ENCODE measurements at regions not wholly inside any gene's neighbourhood (a gene's known extent, or its start where the extent isn't known, plus 50 kb on each side); places are given as distances from the start of the nearest gene placed in this dataset.

DNA sequence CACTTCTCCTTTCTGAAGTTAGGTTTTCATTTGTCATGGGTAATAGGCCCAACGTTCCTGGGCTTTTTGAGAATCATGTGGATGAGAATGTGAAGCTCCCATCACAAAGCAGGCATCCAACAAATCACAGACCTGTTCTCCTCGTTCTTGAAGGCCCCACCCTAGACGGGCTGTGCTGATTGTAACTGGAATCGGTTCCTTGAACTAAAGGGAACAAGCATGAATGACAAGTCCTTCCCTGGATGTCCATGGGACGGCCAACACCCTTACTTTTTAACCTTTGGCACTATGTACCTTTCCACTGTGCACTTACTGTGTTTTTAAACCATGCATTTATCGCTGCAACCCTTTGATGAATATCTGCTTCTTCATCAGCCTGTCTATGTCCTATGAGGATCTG is 438.2 kb downstream of the CD83 start:
- TF ChIP-seq, protein P1, sequence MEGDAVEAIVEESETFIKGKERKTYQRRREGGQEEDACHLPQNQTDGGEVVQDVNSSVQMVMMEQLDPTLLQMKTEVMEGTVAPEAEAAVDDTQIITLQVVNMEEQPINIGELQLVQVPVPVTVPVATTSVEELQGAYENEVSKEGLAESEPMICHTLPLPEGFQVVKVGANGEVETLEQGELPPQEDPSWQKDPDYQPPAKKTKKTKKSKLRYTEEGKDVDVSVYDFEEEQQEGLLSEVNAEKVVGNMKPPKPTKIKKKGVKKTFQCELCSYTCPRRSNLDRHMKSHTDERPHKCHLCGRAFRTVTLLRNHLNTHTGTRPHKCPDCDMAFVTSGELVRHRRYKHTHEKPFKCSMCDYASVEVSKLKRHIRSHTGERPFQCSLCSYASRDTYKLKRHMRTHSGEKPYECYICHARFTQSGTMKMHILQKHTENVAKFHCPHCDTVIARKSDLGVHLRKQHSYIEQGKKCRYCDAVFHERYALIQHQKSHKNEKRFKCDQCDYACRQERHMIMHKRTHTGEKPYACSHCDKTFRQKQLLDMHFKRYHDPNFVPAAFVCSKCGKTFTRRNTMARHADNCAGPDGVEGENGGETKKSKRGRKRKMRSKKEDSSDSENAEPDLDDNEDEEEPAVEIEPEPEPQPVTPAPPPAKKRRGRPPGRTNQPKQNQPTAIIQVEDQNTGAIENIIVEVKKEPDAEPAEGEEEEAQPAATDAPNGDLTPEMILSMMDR (IDR thresholded peaks at IDR 0.05), result no peak
- no peak for TF ChIP-seq EP300 (IDR thresholded peaks at IDR 0.05; ENCODE audit: borderline replicate concordance in 1 of 2, low read depth in 1 of 2, low read length in 1 of 2)
- no peak for TF ChIP-seq YY1 (IDR thresholded peaks at IDR 0.05; ENCODE audit: low read depth)
- TF ChIP-seq, protein P2, sequence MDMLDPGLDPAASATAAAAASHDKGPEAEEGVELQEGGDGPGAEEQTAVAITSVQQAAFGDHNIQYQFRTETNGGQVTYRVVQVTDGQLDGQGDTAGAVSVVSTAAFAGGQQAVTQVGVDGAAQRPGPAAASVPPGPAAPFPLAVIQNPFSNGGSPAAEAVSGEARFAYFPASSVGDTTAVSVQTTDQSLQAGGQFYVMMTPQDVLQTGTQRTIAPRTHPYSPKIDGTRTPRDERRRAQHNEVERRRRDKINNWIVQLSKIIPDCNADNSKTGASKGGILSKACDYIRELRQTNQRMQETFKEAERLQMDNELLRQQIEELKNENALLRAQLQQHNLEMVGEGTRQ (IDR thresholded peaks at IDR 0.05; ENCODE audit: borderline replicate concordance, low read depth, low read length), result no peak
- no peak for TF ChIP-seq RCOR1 (IDR thresholded peaks at IDR 0.05; ENCODE audit: low read length)
- no peak for TF ChIP-seq RFX5 (IDR thresholded peaks at IDR 0.05; ENCODE audit: low read length)
- TF ChIP-seq FOXJ3 (CRISPR knock-in tag; IDR thresholded peaks at IDR 0.05), result no peak
- no peak for TF ChIP-seq GABPA (IDR thresholded peaks at IDR 0.05; ENCODE audit: low read depth)
- no peak for TF ChIP-seq MAX (IDR thresholded peaks at IDR 0.05; ENCODE audit: low read depth)
- no peak for TF ChIP-seq REST (IDR thresholded peaks at IDR 0.05; ENCODE audit: low read depth, low read length)
- no peak for TF ChIP-seq RAD21 (IDR thresholded peaks at IDR 0.05; ENCODE audit: low read length)
- TF ChIP-seq SIN3A (IDR thresholded peaks at IDR 0.05; ENCODE audit: borderline replicate concordance, low read depth, low read length), result no peak

Data from SK-N-SH (cell line).